Stomach (tissue), 8 donors: ENCODE measurements at regions not wholly inside any gene's neighbourhood (a gene's known extent, or its start where the extent isn't known, plus 50 kb on each side); places are given as distances from the start of the nearest gene placed in this dataset.

Experiments
- DNase-seq, 2 donors: peaks; one replicate each; pipeline versions ENCODE4 v3.0.0 to v3.0.0-alpha.2; 2013 to 2019
- H3K27ac ChIP-seq, 5 donors: fragments of 200-600 bp in 4 of 5; sonication (generic) in 4 of 5; one replicate each; pipeline ENCODE4 v1.5.1; 2013 to 2019; ENCODE audit warnings: mild to moderate bottlenecking in 1 of 5, moderate library complexity in 1 of 5
- H3K27me3 ChIP-seq, 3 donors: fragments of 200-600 bp; sonication (generic); one replicate each; pipeline ENCODE4 v1.5.1; 2017 to 2019; ENCODE audit warnings: mixed run types in 1 of 3
- H3K36me3 ChIP-seq, 4 donors: fragments of 200-600 bp; sonication (generic); 1 replicate in 3 of 4; 2 replicates in 1 of 4; pipeline ENCODE4 v1.5.1; 2016 to 2019
- H3K4me1 ChIP-seq, 4 donors: fragments of 200-600 bp; sonication (generic); one replicate each; pipeline ENCODE4 v1.5.1; 2016 to 2019
- H3K4me3 ChIP-seq, 4 donors: fragments of 200-600 bp; sonication (generic) in 3 of 4; one replicate each; pipeline ENCODE4 v1.5.1; 2016 to 2019; ENCODE audit warnings: mild to moderate bottlenecking in 1 of 4
- H3K9me3 ChIP-seq, 4 donors: fragments of 200-600 bp; sonication (generic); one replicate each; pipeline ENCODE4 v1.5.1; 2016 to 2019
- CTCF ChIP-seq, 7 experiments: fragments of 450-650 bp in 4 of 7; fragments of 200-600 bp in 3 of 7; sonication (generic) in 3 of 7; IDR thresholded peaks; one replicate each; pipeline ENCODE4 v1.5.1; 2016 to 2019; ENCODE audit warnings: antibody characterized with exemption in 7 of 7, control low read depth in 2 of 7, mild to moderate bottlenecking in 1 of 7
- EP300 ChIP-seq: sonication (generic); formaldehyde crosslinking; IDR thresholded peaks from one replicate; pipeline ENCODE4 v1.6.1; 2017; ENCODE audit warnings: antibody characterized with exemption
- POLR2A ChIP-seq, 4 donors: fragments of 450-650 bp; IDR thresholded peaks; one replicate each; pipeline ENCODE4 v1.6.1; 2016; ENCODE audit warnings: antibody characterized with exemption in 4 of 4, control low read depth in 2 of 4, mild to moderate bottlenecking in 1 of 4, moderate library complexity in 1 of 4
- POLR2AphosphoS5 ChIP-seq, 3 donors: sonication (generic); formaldehyde crosslinking; IDR thresholded peaks; one replicate each; pipeline ENCODE4 v1.6.1; 2016; ENCODE audit warnings: antibody characterized with exemption in 3 of 3
- WGBS, 5 donors: extraction: QIAGEN DNeasy Blood & Tissue Kit in 3 of 5; methylation state at CpG; one replicate each; pipeline versions ENCODE4 v1.1.5 to v1.1.7; 2013 to 2018; 5-methylcytosine and 5-hydroxymethylcytosine counted together
- intact Hi-C: fragments of 100-400 bp; cut with DNase I; formaldehyde crosslinking; loops from one replicate; pipeline ENCODE4 v1.15.1; 2023; ENCODE audit warnings: low total_unique reads
- donor health status: healthy with polysubstance abuse.
- donor health status: Bipolar disorder and iron deficiency.
- donor health status: healthy.

- H3K36me3 ChIP-seq: no peaks in the 10 kb centered on the region
- H3K4me3 ChIP-seq: no peak overlapping the region
- peaks cover 0 to 5% (median 0%) of the 10 kb centered on the region in 4 donors for H3K9me3 ChIP-seq
- 81 to 100% (median 91%) methylated on average over 1 of the region's 1 CpG for WGBS, 5 donors
- H3K27me3 ChIP-seq: no peaks in the 10 kb centered on the region
- TF ChIP-seq CTCF (IDR thresholded peaks at IDR 0.05) (no peak), POLR2A (IDR thresholded peaks at IDR 0.05) (no peak), EP300 (no peak), POLR2AphosphoS5 (IDR thresholded peaks at IDR 0.05) (no peak)
- H3K4me1 ChIP-seq: no peaks in the 10 kb centered on the region
- intact Hi-C loops: no loop called here
- DNase-seq: no peak
- no peak overlapping the region for H3K27ac ChIP-seq
Measured at GRCh38 chrX:76918033-76918432, 490.5 kb downstream of the MAGEE1 start.

GRCh38 chrX:76919761-76920160, 492.3 kb downstream of the MAGEE1 start:
- TF ChIP-seq EP300 (no peak), POLR2A (IDR thresholded peaks at IDR 0.05) (no peak), POLR2AphosphoS5 (IDR thresholded peaks at IDR 0.05) (no peak), CTCF (IDR thresholded peaks at IDR 0.05) (no peak)
- WGBS, 5 donors: 22 to 88% (median 52%) methylated on average over 1 to 2 of the region's 2 CpGs
- no peaks in the 10 kb centered on the region for H3K27me3 ChIP-seq
- DNase-seq: no peak
- no peak overlapping the region for H3K4me3 ChIP-seq
- no peaks in the 10 kb centered on the region for H3K36me3 ChIP-seq
- intact Hi-C loops: no loop called here
- H3K9me3 ChIP-seq: no peaks in the 10 kb centered on the region
- no peak overlapping the region for H3K27ac ChIP-seq
- no peaks in the 10 kb centered on the region for H3K4me1 ChIP-seq

- intact Hi-C loops: no loop called here
- no peaks in the 10 kb centered on the region for H3K9me3 ChIP-seq
- TF ChIP-seq EP300: no peak
- no peak for TF ChIP-seq POLR2AphosphoS5 (IDR thresholded peaks at IDR 0.05)
- no peak for TF ChIP-seq POLR2A (IDR thresholded peaks at IDR 0.05)
- TF ChIP-seq CTCF (IDR thresholded peaks at IDR 0.05): no peak
- H3K27me3 ChIP-seq: no peaks in the 10 kb centered on the region
- H3K4me3 ChIP-seq: no peak overlapping the region
- H3K4me1 ChIP-seq: no peaks in the 10 kb centered on the region
- 29 to 74% (median 38%) methylated on average over 1 of the region's 1 CpG for WGBS, 5 donors
- DNase-seq: no peak
- H3K27ac ChIP-seq: no peak overlapping the region
- no peaks in the 10 kb centered on the region for H3K36me3 ChIP-seq
Measured at GRCh38 chrX:76920607-76921006, 493.1 kb downstream of the MAGEE1 start.

- H3K27me3 ChIP-seq: no peaks in the 10 kb centered on the region
- no peaks in the 10 kb centered on the region for H3K9me3 ChIP-seq
- H3K4me1 ChIP-seq: no peaks in the 10 kb centered on the region
- intact Hi-C loops: no loop called here
- TF ChIP-seq POLR2A (IDR thresholded peaks at IDR 0.05) (no peak), EP300 (no peak), POLR2AphosphoS5 (IDR thresholded peaks at IDR 0.05) (no peak), CTCF (IDR thresholded peaks at IDR 0.05) (no peak)
- H3K4me3 ChIP-seq: no peak overlapping the region
- no peaks in the 10 kb centered on the region for H3K36me3 ChIP-seq
- H3K27ac ChIP-seq: no peak overlapping the region
- no peak for DNase-seq
Measured at GRCh38 chrX:76921176-76921575, 493.7 kb downstream of the MAGEE1 start.
